ENCODE measurements at regions not wholly inside any gene's neighbourhood (a gene's known extent, or its start where the extent isn't known, plus 50 kb on each side); places are given as distances from the start of the nearest gene placed in this dataset.
"Not testable (repeated sequence)": the region's sequence is repeated elsewhere in the genome, so short reads cannot be mapped to it uniquely, and the experiment has no call there.

- Histone ChIP-seq H3K9me3 (ENCODE audit: low read depth, low read length) (no peaks in the 10 kb centered on the region), H3K27me3 (ENCODE audit: insufficient read depth, low read length) (no peaks in the 10 kb centered on the region), H3K4me1 (ENCODE audit: insufficient read depth, low read length) (no peaks in the 10 kb centered on the region), H3K4me3 (ENCODE audit: low read length) (no peak overlapping the region)
Measured at GRCh38 chr9:105089874-105090273, 154.6 kb upstream of the SLC44A1 start.

GRCh38 chr9:105091004-105091640 is 153.3 kb upstream of the SLC44A1 start:
- H3K27me3 ChIP-seq (ENCODE audit: insufficient read depth, low read length) = no peaks in the 10 kb centered on the region
- no peaks in the 10 kb centered on the region for H3K9me3 ChIP-seq (ENCODE audit: low read depth, low read length)
- no peak overlapping the region for H3K4me3 ChIP-seq (ENCODE audit: low read length)
- H3K4me1 ChIP-seq (ENCODE audit: insufficient read depth, low read length) = no peaks in the 10 kb centered on the region

GRCh38 chr9:105093685-105094084 is 150.8 kb upstream of the SLC44A1 start:
- Histone ChIP-seq H3K4me3 (ENCODE audit: low read length) (no peak overlapping the region), H3K27me3 (ENCODE audit: insufficient read depth, low read length) (no peaks in the 10 kb centered on the region), H3K4me1 (ENCODE audit: insufficient read depth, low read length) (no peaks in the 10 kb centered on the region), H3K9me3 (ENCODE audit: low read depth, low read length) (no peaks in the 10 kb centered on the region)

GRCh38 chr9:105098370-105098769 is 146.1 kb upstream of the SLC44A1 start:
- no peaks in the 10 kb centered on the region for H3K4me1 ChIP-seq (ENCODE audit: insufficient read depth, low read length)
- H3K4me3 ChIP-seq (ENCODE audit: low read length) = no peak overlapping the region
- no peaks in the 10 kb centered on the region for H3K9me3 ChIP-seq (ENCODE audit: low read depth, low read length)
- no peaks in the 10 kb centered on the region for H3K27me3 ChIP-seq (ENCODE audit: insufficient read depth, low read length)

- Histone ChIP-seq H3K27me3 (ENCODE audit: insufficient read depth, low read length) (no peaks in the 10 kb centered on the region), H3K4me1 (ENCODE audit: insufficient read depth, low read length) (no peaks in the 10 kb centered on the region), H3K4me3 (ENCODE audit: low read length) (no peak overlapping the region), H3K9me3 (ENCODE audit: low read depth, low read length) (no peaks in the 10 kb centered on the region)
Measured at GRCh38 chr9:105103776-105104175, 140.7 kb upstream of the SLC44A1 start.

GRCh38 chr9:105114318-105114717 is 130.1 kb upstream of the SLC44A1 start:
- Histone ChIP-seq H3K27me3 (ENCODE audit: insufficient read depth, low read length) (no peaks in the 10 kb centered on the region), H3K4me3 (ENCODE audit: low read length) (no peak overlapping the region), H3K4me1 (ENCODE audit: insufficient read depth, low read length) (peaks cover 28% of the 10 kb centered on the region), H3K9me3 (ENCODE audit: low read depth, low read length) (no peaks in the 10 kb centered on the region)

GRCh38 chr9:105114964-105115728 is 129.3 kb upstream of the SLC44A1 start:
- H3K4me3 ChIP-seq (ENCODE audit: low read length) = no peak overlapping the region
- H3K4me1 ChIP-seq (ENCODE audit: insufficient read depth, low read length) = peaks cover 28% of the 10 kb centered on the region
- no peaks in the 10 kb centered on the region for H3K27me3 ChIP-seq (ENCODE audit: insufficient read depth, low read length)

GRCh38 chr9:105116052-105116868 is 128.2 kb upstream of the SLC44A1 start:
- H3K27me3 ChIP-seq (ENCODE audit: insufficient read depth, low read length) = no peaks in the 10 kb centered on the region
- H3K4me1 ChIP-seq (ENCODE audit: insufficient read depth, low read length) = peaks cover 28% of the 10 kb centered on the region
- H3K4me3 ChIP-seq (ENCODE audit: low read length) = no peak overlapping the region
- no peaks in the 10 kb centered on the region for H3K9me3 ChIP-seq (ENCODE audit: low read depth, low read length)

More at GRCh38 chr9:105114964-105115728, 129.3 kb upstream of the SLC44A1 start:
- H3K9me3 ChIP-seq (ENCODE audit: low read depth, low read length) = no peaks in the 10 kb centered on the region

- Histone ChIP-seq H3K4me1 (ENCODE audit: insufficient read depth, low read length) (peaks cover 28% of the 10 kb centered on the region), H3K9me3 (ENCODE audit: low read depth, low read length) (no peaks in the 10 kb centered on the region), H3K4me3 (ENCODE audit: low read length) (no peak overlapping the region), H3K27me3 (ENCODE audit: insufficient read depth, low read length) (no peaks in the 10 kb centered on the region)
Measured at GRCh38 chr9:105117234-105117633, 127.2 kb upstream of the SLC44A1 start.

GRCh38 chr9:105118636-105119035 is 125.8 kb upstream of the SLC44A1 start:
- Histone ChIP-seq H3K4me1 (ENCODE audit: insufficient read depth, low read length) (peaks cover 28% of the 10 kb centered on the region), H3K9me3 (ENCODE audit: low read depth, low read length) (no peaks in the 10 kb centered on the region), H3K4me3 (ENCODE audit: low read length) (no peak overlapping the region), H3K27me3 (ENCODE audit: insufficient read depth, low read length) (no peaks in the 10 kb centered on the region)

GRCh38 chr9:105119156-105119555 is 125.3 kb upstream of the SLC44A1 start:
- H3K9me3 ChIP-seq (ENCODE audit: low read depth, low read length) = no peaks in the 10 kb centered on the region
- no peaks in the 10 kb centered on the region for H3K27me3 ChIP-seq (ENCODE audit: insufficient read depth, low read length)
- peaks cover 24% of the 10 kb centered on the region for H3K4me1 ChIP-seq (ENCODE audit: insufficient read depth, low read length)
- no peak overlapping the region for H3K4me3 ChIP-seq (ENCODE audit: low read length)

- no peaks in the 10 kb centered on the region for H3K9me3 ChIP-seq (ENCODE audit: low read depth, low read length)
- peaks cover 16% of the 10 kb centered on the region for H3K4me1 ChIP-seq (ENCODE audit: insufficient read depth, low read length)
- no peaks in the 10 kb centered on the region for H3K27me3 ChIP-seq (ENCODE audit: insufficient read depth, low read length)
- H3K4me3 ChIP-seq (ENCODE audit: low read length) = no peak overlapping the region
Measured at GRCh38 chr9:105121861-105122430, 122.5 kb upstream of the SLC44A1 start.

- H3K27me3 ChIP-seq (ENCODE audit: insufficient read depth, low read length); H3K9me3 ChIP-seq (ENCODE audit: low read depth, low read length); H3K4me3 ChIP-seq (ENCODE audit: low read length): not testable (repeated sequence)
- H3K4me1 ChIP-seq (ENCODE audit: insufficient read depth, low read length) = peaks cover 39% of the 10 kb centered on the region
Measured at GRCh38 chr9:105124598-105124997, 119.9 kb upstream of the SLC44A1 start.

- Histone ChIP-seq H3K27me3 (ENCODE audit: insufficient read depth, low read length) (no peaks in the 10 kb centered on the region), H3K4me1 (ENCODE audit: insufficient read depth, low read length) (peaks cover 39% of the 10 kb centered on the region), H3K4me3 (ENCODE audit: low read length) (no peak overlapping the region), H3K9me3 (ENCODE audit: low read depth, low read length) (no peaks in the 10 kb centered on the region)
Measured at GRCh38 chr9:105126226-105126625, 118.2 kb upstream of the SLC44A1 start.

GRCh38 chr9:105127863-105128220 is 116.6 kb upstream of the SLC44A1 start:
- Histone ChIP-seq H3K4me3 (ENCODE audit: low read length) (no peak overlapping the region), H3K9me3 (ENCODE audit: low read depth, low read length) (no peaks in the 10 kb centered on the region), H3K27me3 (ENCODE audit: insufficient read depth, low read length) (no peaks in the 10 kb centered on the region), H3K4me1 (ENCODE audit: insufficient read depth, low read length) (peaks cover 39% of the 10 kb centered on the region)

Measured in mononuclear cell (primary cell).